ENCODE measurements at regions not wholly inside any gene's neighbourhood (a gene's known extent, or its start where the extent isn't known, plus 50 kb on each side); places are given as distances from the start of the nearest gene placed in this dataset.

DNA sequence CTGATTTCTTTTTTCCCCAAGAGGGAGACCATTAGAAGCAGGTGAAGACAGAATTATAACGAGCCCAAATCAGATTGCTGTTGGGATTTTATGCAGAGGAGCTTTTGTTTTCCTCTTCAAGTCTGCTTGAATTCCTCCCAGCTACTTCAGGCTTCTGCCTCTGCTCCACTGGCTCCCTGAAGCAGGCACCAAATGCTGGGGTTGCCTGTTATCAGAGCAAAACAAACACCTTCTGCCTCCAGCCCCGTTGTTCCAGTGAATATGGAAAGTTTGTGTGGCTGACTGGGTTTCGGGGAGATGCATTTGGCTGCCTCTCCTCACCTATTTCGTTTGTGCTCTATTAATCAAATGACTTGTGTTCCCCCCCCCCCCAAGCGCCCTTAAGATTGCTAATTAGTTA lies 209.2 kb downstream of the URB2 start:
- ATAC-seq: no peak

GRCh38 chr1:229836324-229836723 lies 210.3 kb downstream of the URB2 start:
- Mint-ChIP-seq H3K4me3 (no peak overlapping the region), H3K4me1 (ENCODE audit: low read depth) (no peaks in the 10 kb centered on the region), H3K27ac (no peak overlapping the region), H3K36me3 (ENCODE audit: low read depth) (no peaks in the 10 kb centered on the region), H3K9me3 (ENCODE audit: insufficient read depth) (no peaks in the 10 kb centered on the region), H3K27me3 (ENCODE audit: low read depth) (peaks cover 20% of the 10 kb centered on the region)
- POLR2A ChIA-PET: no interaction called here
- CTCF ChIA-PET: no interaction called here
- DNase-seq (no peak), ATAC-seq (no peak)

More for the DNA sequence above, 209.2 kb downstream of the URB2 start:
- ChIA-PET CTCF (interaction anchor here (0.5 kb wide), 1 partner anchor 208 kb away, joined by 3 read pairs; no protein-coding TSS in a partner anchor), POLR2A (no interaction called here)
- no peak overlapping the region for H3K4me3 Mint-ChIP-seq
- DNase-seq: no peak
- H3K27me3 Mint-ChIP-seq (ENCODE audit: low read depth): peaks cover 24% of the 10 kb centered on the region
- no peaks in the 10 kb centered on the region for H3K4me1 Mint-ChIP-seq (ENCODE audit: low read depth)
- H3K27ac Mint-ChIP-seq: no peak overlapping the region
- no peaks in the 10 kb centered on the region for H3K36me3 Mint-ChIP-seq (ENCODE audit: low read depth)
- no peaks in the 10 kb centered on the region for H3K9me3 Mint-ChIP-seq (ENCODE audit: insufficient read depth)

DNA sequence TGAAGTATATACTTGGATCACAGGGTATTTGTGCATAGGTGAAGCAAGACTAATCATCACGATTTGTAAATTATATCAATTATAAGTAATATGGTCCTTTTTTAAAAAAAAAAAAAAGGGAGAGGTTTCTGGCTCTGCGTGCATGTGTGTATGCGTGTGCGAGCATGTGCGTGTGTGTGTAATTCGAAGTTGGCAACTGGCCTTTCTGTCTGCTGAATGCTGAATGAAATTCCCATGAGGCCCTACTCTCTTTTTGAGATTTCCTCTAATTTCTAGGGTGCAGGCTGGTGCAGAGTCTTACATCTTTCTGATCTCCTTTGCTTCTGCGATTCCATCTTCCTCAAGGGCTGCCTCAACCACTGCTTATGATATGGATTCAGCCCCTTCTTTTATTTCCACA lies 212.2 kb downstream of the URB2 start:
- ChIA-PET POLR2A (no interaction called here), CTCF (no interaction called here)
- Mint-ChIP-seq H3K27me3 (ENCODE audit: low read depth) (peaks cover 16% of the 10 kb centered on the region), H3K9me3 (ENCODE audit: insufficient read depth) (no peaks in the 10 kb centered on the region), H3K4me3 (no peak overlapping the region), H3K27ac (no peak overlapping the region), H3K36me3 (ENCODE audit: low read depth) (no peaks in the 10 kb centered on the region), H3K4me1 (ENCODE audit: low read depth) (no peaks in the 10 kb centered on the region)
- DNase-seq (no peak), ATAC-seq (no peak)

GRCh38 chr1:229839800-229840199 lies 213.8 kb downstream of the URB2 start:
- Mint-ChIP-seq H3K4me3 (no peak overlapping the region), H3K4me1 (ENCODE audit: low read depth) (no peaks in the 10 kb centered on the region), H3K36me3 (ENCODE audit: low read depth) (no peaks in the 10 kb centered on the region), H3K9me3 (ENCODE audit: insufficient read depth) (no peaks in the 10 kb centered on the region), H3K27ac (no peak overlapping the region), H3K27me3 (ENCODE audit: low read depth) (peaks cover 21% of the 10 kb centered on the region)
- ATAC-seq: no peak
- no peak for DNase-seq
- ChIA-PET CTCF (no interaction called here), POLR2A (no interaction called here)

- Mint-ChIP-seq H3K36me3 (ENCODE audit: low read depth) (no peaks in the 10 kb centered on the region), H3K4me3 (no peak overlapping the region), H3K27me3 (ENCODE audit: low read depth) (peaks cover 25% of the 10 kb centered on the region), H3K9me3 (ENCODE audit: insufficient read depth) (no peaks in the 10 kb centered on the region), H3K4me1 (ENCODE audit: low read depth) (no peaks in the 10 kb centered on the region), H3K27ac (no peak overlapping the region)
- ChIA-PET CTCF (no interaction called here), POLR2A (no interaction called here)
- DNase-seq (no peak), ATAC-seq (no peak)
Measured at GRCh38 chr1:229841230-229841629, 215.2 kb downstream of the URB2 start.

DNA sequence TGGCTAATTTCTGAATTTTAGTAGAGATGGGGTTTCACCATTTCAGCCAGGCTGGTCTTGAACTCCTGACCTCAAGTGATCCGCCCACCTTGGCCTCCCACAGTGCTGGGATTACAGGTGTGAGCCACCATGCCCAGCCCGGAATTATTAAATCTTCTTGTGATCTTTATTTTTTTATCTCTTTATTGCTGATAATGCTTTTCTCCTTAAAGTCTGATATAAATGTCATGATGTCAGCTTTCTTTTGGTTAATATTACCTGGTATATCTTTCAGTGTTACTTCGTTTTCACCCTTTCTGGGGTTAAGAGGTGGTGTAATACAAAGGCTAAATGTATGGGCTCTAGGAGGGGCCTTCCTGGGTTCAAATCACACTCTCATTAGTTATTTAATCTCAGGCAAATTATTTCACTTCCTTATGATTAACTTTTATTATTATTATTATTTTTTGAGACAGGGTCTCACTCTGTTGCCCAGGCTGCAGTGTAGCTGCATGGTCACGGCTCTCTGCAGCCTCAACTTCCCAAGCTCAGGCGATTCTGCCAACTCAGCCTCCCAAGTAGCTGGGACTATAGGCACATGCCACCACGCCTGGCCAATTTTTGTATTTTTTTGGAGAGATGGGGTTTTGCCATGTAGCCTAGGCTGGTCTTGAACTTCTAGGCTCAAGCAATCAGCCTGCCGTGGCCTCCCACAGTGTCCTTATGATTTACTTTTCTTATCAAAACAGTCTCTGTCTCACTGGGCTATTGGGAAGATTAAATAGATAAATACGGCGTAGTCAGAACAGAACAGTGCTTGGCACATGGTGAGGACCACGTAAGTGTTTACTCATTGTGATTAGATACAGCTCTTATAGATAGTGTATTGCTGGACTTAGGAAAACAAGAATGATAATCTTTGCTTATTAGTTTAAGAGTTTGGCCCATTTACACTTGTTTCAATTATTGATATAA lies 216.5 kb downstream of the URB2 start:
- ChIA-PET CTCF (no interaction called here), POLR2A (no interaction called here)
- peaks cover 25% of the 10 kb centered on the region for H3K27me3 Mint-ChIP-seq (ENCODE audit: low read depth)
- no peak overlapping the region for H3K4me3 Mint-ChIP-seq
- no peaks in the 10 kb centered on the region for H3K36me3 Mint-ChIP-seq (ENCODE audit: low read depth)
- DNase-seq: no peak
- ATAC-seq: no peak
- no peak overlapping the region for H3K27ac Mint-ChIP-seq
- H3K9me3 Mint-ChIP-seq (ENCODE audit: insufficient read depth): no peaks in the 10 kb centered on the region
- no peaks in the 10 kb centered on the region for H3K4me1 Mint-ChIP-seq (ENCODE audit: low read depth)

GRCh38 chr1:229843627-229844238 lies 217.7 kb downstream of the URB2 start:
- POLR2A ChIA-PET: no interaction called here
- no peaks in the 10 kb centered on the region for H3K4me1 Mint-ChIP-seq (ENCODE audit: low read depth)
- CTCF ChIA-PET: no interaction called here
- H3K27ac Mint-ChIP-seq: no peak overlapping the region
- H3K36me3 Mint-ChIP-seq (ENCODE audit: low read depth): no peaks in the 10 kb centered on the region
- no peak for DNase-seq
- peaks cover 19% of the 10 kb centered on the region for H3K27me3 Mint-ChIP-seq (ENCODE audit: low read depth)
- ATAC-seq: no peak
- H3K9me3 Mint-ChIP-seq (ENCODE audit: insufficient read depth): no peaks in the 10 kb centered on the region
- no peak overlapping the region for H3K4me3 Mint-ChIP-seq

DNA sequence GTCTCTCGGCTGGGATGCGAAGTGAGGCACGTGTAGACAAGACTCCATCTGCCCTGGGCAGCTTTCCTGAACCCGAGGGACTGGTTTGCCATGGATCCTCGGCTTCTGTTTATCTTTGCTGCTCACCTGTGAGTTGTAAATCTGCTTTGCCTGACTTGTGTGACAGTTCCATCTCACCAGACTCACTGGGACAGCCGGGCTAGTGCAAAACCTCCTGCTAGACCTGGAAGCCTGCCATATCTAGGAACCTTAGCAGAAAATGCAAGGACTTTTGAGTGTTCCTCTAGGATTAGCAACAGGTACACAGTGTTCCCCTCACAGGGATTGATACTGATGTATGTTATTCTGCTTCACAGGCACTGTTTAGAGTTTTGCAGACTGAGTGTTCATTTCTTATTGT lies 218.6 kb downstream of the URB2 start:
- Mint-ChIP-seq H3K9me3 (ENCODE audit: insufficient read depth) (no peaks in the 10 kb centered on the region), H3K36me3 (ENCODE audit: low read depth) (no peaks in the 10 kb centered on the region), H3K4me1 (ENCODE audit: low read depth) (no peaks in the 10 kb centered on the region), H3K27me3 (ENCODE audit: low read depth) (peaks cover 19% of the 10 kb centered on the region), H3K4me3 (no peak overlapping the region), H3K27ac (no peak overlapping the region)
- ATAC-seq (no peak), DNase-seq (no peak)
- ChIA-PET CTCF (no interaction called here), POLR2A (no interaction called here)

DNA sequence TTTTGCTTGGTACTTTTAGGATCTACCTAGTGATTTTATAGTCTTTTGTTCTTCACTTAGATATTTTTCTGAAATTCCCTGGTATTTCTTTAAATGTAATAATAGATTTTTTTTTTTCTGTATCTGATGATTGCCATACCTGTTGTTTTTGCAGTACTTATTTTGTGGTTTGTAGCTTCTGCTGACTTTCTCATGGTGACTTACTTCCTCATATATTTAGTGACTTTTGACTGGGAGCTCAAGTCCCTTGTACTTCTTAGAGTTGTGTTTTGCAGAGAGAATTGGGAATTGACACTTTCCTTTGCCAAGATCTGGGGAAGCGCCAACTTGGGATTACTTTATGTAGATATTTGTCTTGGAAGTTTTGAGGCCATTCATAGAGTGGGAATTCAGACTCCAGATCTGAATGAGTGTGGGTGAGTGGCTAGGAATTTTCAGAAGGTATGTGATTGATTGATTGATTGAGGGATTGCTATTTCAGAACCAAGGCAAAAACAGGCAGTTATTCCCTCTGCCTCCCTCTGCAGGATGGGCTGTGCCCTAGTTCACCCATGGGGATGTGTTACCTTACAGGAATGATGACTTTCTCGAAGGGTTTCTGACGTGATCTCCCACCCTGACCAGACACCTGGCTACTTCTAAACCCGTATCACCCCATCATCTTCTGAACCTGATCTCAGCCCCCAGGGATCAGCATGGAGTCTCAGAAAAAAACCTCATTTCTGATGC lies 219.5 kb downstream of the URB2 start:
- Mint-ChIP-seq H3K4me1 (ENCODE audit: low read depth) (no peaks in the 10 kb centered on the region), H3K9me3 (ENCODE audit: insufficient read depth) (no peaks in the 10 kb centered on the region), H3K27me3 (ENCODE audit: low read depth) (peaks cover 13% of the 10 kb centered on the region), H3K4me3 (no peak overlapping the region), H3K27ac (no peak overlapping the region), H3K36me3 (ENCODE audit: low read depth) (no peaks in the 10 kb centered on the region)
- CTCF ChIA-PET: no interaction called here
- DNase-seq: no peak
- POLR2A ChIA-PET: no interaction called here
- no peak for ATAC-seq

DNA sequence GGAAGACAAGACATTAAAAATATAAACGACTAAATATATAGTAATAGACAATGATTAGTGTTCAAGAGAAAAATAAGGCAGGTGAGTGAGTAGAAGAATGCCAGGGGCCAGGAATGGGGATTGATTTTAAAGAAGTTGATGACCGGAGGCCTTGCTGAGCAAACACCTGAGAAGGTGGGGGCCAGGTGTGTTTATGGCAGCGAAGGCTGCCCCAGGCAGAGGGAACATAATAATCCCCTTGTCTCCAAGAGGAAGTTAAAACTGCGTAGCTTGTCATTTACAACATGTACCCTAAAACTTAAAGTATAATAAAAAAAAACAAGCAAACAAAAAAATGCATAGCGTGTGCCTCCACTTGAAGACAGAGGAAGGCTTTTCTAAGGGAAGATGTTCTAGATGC lies 220.3 kb downstream of the URB2 start:
- Mint-ChIP-seq H3K4me3 (no peak overlapping the region), H3K9me3 (ENCODE audit: insufficient read depth) (no peaks in the 10 kb centered on the region), H3K36me3 (ENCODE audit: low read depth) (no peaks in the 10 kb centered on the region), H3K27me3 (ENCODE audit: low read depth) (peaks cover 13% of the 10 kb centered on the region), H3K27ac (no peak overlapping the region), H3K4me1 (ENCODE audit: low read depth) (no peaks in the 10 kb centered on the region)
- POLR2A ChIA-PET: no interaction called here
- CTCF ChIA-PET: no interaction called here
- DNase-seq (no peak), ATAC-seq (no peak)

DNA sequence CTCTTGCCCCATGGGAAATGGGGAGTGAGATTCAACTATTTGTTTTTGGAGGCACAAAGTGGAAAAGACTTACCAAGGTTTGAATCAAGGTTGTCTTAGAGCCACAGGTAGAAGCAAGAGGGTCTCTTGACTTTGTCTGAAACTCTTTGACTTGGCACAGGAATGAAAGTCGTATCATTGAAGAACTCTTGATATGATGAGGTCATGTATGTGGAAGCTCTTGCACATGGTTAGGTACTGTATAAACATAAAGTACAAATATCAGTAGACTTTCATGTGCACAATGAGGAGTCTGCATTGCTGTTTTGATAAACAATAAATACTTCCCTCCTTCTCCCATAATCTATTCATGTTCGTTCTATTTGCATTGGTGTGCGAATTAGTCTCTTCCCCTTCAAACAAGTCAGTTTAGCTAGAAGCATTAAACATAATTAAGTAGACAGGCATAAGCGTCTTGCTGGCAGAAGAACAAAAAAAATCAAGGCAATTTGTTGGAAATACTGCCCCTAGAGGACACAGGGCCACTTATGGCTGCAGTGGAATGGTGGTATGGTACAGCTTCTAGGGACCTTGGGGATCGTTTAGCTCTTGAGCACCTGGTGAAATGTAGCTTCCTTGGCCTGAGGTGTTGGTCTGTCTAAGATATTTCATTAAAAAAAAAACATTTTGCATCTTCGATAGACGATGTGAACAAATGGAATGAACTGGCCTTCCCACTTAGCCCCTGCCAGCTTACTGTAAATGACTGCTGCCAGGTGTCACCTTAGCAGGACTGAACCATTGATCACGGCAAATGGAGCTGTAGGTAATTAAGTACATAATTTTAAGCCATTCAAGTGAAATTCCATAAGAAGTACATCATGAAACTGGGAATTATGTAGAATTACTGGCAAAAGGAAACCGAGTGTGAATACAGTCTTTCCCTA lies 218.0 kb upstream of the GALNT2 start:
- no peaks in the 10 kb centered on the region for H3K4me1 Mint-ChIP-seq (ENCODE audit: low read depth)
- H3K27ac Mint-ChIP-seq: no peak overlapping the region
- CTCF ChIA-PET: interaction anchor here (0.5 to 1.4 kb wide), 5 partner anchors 11 to 351 kb away, joined by 3 to 6 read pairs (median 4); no protein-coding TSS in a partner anchor
- ATAC-seq (no peak), DNase-seq (no peak)
- no peaks in the 10 kb centered on the region for H3K36me3 Mint-ChIP-seq (ENCODE audit: low read depth)
- POLR2A ChIA-PET: no interaction called here
- no peak overlapping the region for H3K4me3 Mint-ChIP-seq
- peaks cover 6% of the 10 kb centered on the region for H3K27me3 Mint-ChIP-seq (ENCODE audit: low read depth)
- no peaks in the 10 kb centered on the region for H3K9me3 Mint-ChIP-seq (ENCODE audit: insufficient read depth)

All from activated CD8-positive, alpha-beta T cell treated with anti-CD3 and anti-CD28 coated beads, Interleukin-2, amount 10 ng/mL, durations not matched to agents 7 days and 5 days (primary cell).